Colon (tissue), 2 donors: ENCODE measurements at regions not wholly inside any gene's neighbourhood (a gene's known extent, or its start where the extent isn't known, plus 50 kb on each side); places are given as distances from the start of the nearest gene placed in this dataset.
"Not testable (repeated sequence)": the region's sequence is repeated elsewhere in the genome, so short reads cannot be mapped to it uniquely, and the experiment has no call there.

Experiments used
- FAIRE-seq: peaks from 2 replicates; lab custom pipeline; 2012; peaks lifted over from hg19 to GRCh38; lab: Jason Lieb, UNC
- donor health status: control.
- donor health status: control.

DNA sequence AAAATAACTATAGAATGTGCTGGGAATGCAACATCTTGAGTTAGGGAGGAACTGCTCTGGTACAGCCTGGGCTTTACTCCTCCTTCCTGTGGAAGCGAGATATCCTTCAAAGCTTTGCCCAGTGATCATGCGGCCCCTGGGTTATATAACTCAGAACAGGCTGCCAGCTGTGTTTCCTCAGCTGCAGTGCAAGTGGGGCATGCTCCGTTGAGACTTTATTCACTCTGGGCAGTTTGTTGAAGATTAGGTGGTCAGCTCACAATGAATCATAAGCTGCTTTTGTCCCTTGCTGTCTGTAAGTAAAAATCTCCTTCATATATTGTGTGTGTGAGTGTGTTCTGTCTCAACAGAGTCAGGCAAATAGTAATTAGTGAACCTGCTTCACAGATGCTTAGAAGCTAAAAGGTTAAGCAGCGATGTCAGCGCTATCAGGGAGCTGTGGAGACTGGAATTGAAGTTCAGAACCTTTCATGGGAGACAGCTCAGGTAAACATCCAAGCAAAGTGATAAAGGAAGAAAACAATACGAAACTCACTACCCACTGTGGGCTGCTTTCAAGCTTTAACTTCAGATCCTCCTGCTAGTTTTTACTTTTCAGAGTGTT is 688.4 kb downstream of the HTR1B start:
- no peak for FAIRE-seq

GRCh38 chr6:76772951-76773350 is 690.3 kb downstream of the HTR1B start:
- no peak for FAIRE-seq

DNA sequence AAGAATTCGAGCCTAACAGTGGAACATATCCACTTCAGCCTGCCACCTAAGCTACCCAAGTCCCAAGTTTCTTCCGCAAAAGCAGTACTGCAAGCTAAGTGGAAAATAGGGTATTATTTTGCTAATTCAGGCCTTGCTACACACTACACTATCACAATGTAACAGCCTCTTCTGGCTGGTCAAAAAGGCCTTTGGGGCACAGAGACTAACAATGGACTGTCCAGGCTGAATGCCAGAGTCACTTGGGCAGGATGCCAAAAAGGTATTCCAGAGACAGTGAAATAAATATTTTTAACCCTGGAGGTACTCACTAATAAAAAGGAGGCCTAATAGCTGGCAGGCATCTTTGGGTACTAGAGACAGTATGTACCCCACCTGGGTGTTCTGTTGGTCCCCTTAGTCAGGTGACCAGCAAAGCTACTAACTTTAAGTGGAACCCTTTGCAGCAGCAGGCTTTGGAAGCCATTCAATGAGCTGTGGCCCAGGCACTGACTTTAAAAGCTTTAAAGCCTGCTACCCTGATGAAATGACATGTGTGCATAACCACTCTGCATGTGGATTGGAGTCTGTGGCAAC is 692.1 kb downstream of the HTR1B start:
- no peak for FAIRE-seq

DNA sequence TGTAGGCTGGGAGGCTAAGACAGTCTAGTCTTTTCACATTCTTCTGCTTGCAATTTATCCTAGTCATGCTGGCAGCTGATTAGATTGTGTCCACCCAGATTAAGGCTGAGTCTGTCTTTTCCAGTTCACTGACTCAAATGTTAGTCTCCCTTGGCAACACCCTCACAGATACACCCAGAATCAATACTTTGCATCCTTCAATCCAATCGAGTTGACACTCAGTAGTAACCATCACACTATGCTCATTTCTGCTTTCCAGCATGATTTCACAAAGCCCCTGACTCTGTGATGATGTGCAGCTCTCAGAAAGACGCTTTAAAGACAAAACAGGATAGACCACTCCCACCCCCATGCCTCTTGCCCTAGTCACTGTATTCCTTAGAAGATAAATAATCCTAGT is 693.0 kb downstream of the HTR1B start:
- no peak for FAIRE-seq

GRCh38 chr6:76768556-76768955 is 694.7 kb downstream of the HTR1B start:
- no peak for FAIRE-seq

GRCh38 chr6:76764057-76764456 is 691.6 kb upstream of the IMPG1 start:
- FAIRE-seq = peak; percentile 33

GRCh38 chr6:76752841-76753240 is 680.4 kb upstream of the IMPG1 start:
- FAIRE-seq = no peak

DNA sequence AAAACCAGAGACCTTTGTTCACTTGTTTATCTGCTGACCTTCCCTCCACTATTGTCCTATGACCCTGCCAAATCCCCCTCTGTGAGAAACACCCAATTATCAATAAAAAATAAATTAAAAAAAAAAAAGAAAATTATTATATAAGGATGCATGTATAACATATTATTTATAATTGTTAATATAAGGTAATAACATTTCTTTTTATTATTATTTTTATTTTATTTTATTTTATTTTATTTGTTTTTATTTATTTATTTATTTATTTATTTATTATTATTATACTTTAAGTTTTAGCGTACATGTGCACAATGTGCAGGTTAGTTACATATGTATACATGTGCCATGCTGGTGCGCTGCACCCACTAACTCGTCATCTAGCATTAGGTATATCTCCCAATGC is 672.9 kb upstream of the IMPG1 start:
- not testable (repeated sequence) for FAIRE-seq

DNA sequence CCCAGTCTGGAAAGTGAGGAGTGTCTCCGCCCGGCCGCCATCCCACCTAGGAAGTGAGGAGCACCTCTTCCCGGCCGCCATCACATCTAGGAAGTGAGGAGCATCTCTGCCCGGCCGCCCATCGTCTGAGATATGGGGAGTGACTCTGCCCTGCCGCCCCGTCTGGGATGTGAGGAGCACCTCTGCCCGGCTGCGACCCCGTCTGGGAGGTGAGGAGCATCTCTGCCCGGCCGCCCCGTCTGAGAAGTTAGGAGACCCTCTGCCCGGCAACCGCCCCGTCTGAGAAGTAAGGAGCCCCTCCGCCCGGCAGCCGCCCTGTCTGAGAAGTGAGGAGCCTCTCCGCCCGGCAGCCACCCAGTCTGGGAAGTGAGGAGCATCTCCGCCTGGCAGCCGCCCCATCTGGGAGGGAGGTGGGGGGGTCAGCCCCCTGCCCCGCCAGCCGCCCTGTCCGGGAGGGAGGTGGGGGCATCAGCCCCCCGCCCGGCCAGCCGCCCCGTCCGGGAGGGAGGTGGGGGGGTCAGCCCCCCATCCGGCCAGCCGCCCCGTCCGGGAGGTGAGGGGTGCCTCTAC is 671.8 kb upstream of the IMPG1 start:
- not testable (repeated sequence) for FAIRE-seq

DNA sequence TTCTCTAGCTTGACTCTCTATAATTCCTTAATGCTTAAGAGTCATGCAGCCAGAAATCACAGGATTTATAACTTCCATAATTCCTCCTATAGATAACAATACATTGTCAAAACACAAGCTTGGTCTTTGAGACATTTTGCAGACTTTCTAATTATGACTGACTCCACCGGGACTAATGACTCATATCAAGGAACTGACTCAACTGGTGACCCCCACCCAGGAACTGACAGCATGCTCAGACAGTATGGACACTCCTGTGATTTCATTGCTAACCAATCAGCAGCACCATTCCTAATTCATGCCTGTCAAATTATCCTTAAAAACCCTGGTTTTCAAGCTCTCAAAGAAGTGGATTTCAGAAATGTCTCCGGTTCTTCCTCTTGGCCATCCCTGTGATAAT is 670.5 kb upstream of the IMPG1 start:
- no peak for FAIRE-seq

DNA sequence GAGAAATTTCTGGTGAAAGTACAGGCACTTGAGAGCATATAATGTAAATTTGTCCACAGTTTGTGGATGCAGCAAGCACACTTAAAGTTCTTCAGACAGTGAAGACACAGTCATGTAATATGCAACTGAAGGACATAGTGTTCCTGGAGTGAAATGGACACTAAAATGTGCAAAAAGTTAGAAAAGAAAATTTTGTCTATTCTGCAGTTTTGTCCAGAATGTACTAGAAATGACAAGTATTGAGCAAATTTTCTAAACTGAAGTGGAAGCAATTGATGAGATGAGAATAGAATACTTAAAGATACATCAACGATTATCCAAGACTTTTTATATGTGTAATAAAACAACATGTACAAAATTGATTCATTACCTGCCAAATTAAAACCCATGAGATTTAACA is 647.0 kb upstream of the IMPG1 start:
- FAIRE-seq = no peak

- no peak for FAIRE-seq
These were observed 636.3 kb upstream of the IMPG1 start for GRCh38 chr6:76708641-76709331.

DNA sequence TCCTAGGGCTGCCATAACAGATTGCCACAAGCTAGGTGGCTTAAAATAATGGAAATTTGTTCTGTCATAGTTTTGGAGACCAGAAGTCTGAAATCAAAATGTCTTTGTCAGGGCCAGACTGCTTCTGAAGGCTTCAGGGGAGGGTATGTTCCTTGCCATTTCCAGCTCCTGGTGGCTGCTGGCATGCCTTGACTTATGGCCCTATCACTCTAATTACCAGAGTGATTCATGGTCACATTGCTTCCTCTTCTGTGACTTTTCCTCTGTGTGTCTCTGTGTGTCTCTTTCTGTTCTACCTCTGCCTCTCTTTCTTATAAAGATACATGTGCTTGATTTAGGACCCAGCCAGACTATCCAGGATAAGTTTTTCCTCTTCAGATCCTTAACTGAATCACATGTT is 635.2 kb upstream of the IMPG1 start:
- FAIRE-seq = no peak

- FAIRE-seq = no peak
These were observed 634.2 kb upstream of the IMPG1 start for GRCh38 chr6:76706631-76707030.

- FAIRE-seq = no peak
These were observed 633.6 kb upstream of the IMPG1 start for GRCh38 chr6:76706086-76706485.

- no peak for FAIRE-seq
These were observed 631.3 kb upstream of the IMPG1 start for GRCh38 chr6:76703786-76704185.

GRCh38 chr6:76703285-76703684 is 630.8 kb upstream of the IMPG1 start:
- no peak for FAIRE-seq

- no peak for FAIRE-seq
These were observed 629.7 kb upstream of the IMPG1 start for GRCh38 chr6:76702187-76702586.

- no peak for FAIRE-seq
These were observed 629.1 kb upstream of the IMPG1 start for GRCh38 chr6:76701610-76702009.

DNA sequence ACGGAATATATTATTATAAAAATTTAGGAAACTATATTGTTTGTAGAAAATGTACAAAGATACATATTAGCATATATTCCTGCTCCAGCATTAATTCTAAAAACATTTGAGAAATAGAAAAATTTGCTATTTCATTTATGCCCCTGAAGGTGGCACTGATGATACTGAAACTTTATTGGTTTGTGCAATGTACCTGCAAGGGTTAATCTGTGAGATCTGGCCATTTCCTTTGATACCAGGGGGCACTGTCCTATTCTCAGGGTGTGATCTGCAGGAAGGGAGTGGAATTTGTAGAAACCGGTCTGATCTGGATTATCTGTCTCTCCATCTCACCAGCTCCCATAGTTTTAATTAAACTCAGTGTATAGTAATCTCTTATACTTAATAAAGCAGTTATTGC is 625.1 kb upstream of the IMPG1 start:
- no peak for FAIRE-seq

- no peak for FAIRE-seq
These were observed 622.3 kb upstream of the IMPG1 start for GRCh38 chr6:76694795-76695194.

DNA sequence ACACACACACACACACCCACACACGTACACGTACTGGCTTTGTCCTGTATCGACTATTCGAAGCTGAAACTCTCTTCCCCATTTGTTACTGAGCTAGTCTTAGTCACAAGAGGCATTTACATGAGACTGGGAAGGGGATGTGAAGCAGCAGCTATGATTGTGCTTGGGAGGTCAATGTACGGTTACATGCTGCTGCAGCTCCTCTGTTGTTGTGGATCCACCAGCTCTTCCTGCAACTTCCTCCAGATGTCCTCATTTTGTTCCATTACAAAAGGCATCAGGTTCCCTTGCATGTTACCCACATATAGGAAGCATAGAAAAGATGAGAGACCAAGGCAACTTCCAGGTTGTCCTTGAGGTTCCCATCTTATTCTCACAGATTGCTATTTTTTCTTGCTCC is 612.4 kb upstream of the IMPG1 start:
- no peak for FAIRE-seq

DNA sequence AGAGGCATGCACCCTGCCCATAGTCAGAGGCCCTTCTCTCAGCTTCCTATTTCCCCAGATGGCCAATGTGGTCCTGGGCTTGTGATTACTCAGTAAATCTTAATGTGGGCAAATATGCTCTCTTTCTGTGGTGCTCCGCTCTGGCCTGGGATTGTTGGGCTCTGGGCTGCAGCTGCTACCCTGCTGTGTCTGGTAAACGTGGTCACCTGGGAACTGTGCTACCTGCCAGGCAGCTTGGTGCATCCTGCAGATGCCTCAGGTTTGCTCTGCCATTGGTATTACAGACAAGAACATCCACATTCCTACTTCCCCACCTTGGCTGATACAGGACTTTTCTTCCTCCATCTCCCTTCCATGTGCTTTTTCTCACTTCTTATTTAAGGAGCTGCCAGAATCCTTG is 611.5 kb upstream of the IMPG1 start:
- FAIRE-seq = no peak

- FAIRE-seq = no peak
These were observed 610.4 kb upstream of the IMPG1 start for GRCh38 chr6:76682842-76683241.
